Keratinocyte (primary cell): ENCODE measurements at regions not wholly inside any gene's neighbourhood (a gene's known extent, or its start where the extent isn't known, plus 50 kb on each side); places are given as distances from the start of the nearest gene placed in this dataset.

Source experiments
- DNase-seq: peaks from one replicate; pipeline ENCODE4 v3.0.0-alpha.2; 2011; ENCODE audit warnings: low read depth, missing footprints, low spot score
- FAIRE-seq: peaks from 2 replicates; lab custom pipeline; 2011; peaks lifted over from hg19 to GRCh38; lab: Jason Lieb, UNC
- H2AFZ ChIP-seq: 2 replicates; pipeline ENCODE4 v1.6.0; 2012; ENCODE audit warnings: low read length, control low read depth, inconsistent platforms; ENCODE audit not compliant: control insufficient read depth
- H3K27ac ChIP-seq: 2 replicates; pipeline ENCODE4 v1.5.1; 2011; ENCODE audit warnings: low read length; ENCODE audit not compliant: control insufficient read depth, insufficient read depth
- H3K27me3 ChIP-seq: 3 replicates; pipeline ENCODE4 v1.6.0; 2011; ENCODE audit warnings: low read length; ENCODE audit not compliant: control insufficient read depth, insufficient read depth; ENCODE audit errors: extremely low read depth
- H3K36me3 ChIP-seq, 2 experiments: 2 replicates in 1 of 2; 3 replicates in 1 of 2; pipeline ENCODE4 v1.5.1; 2011; ENCODE audit warnings: low read length in 2 of 2, mild to moderate bottlenecking in 1 of 2; ENCODE audit not compliant: control insufficient read depth in 2 of 2, insufficient read depth in 2 of 2; ENCODE audit errors: extremely low read depth in 1 of 2
- H3K4me1 ChIP-seq: 3 replicates; pipeline ENCODE4 v1.5.1; 2011; ENCODE audit warnings: low read length; ENCODE audit not compliant: control insufficient read depth, insufficient read depth; ENCODE audit errors: extremely low read depth
- H3K4me2 ChIP-seq: 3 replicates; pipeline ENCODE4 v1.6.0; 2011; ENCODE audit warnings: low read depth, low read length; ENCODE audit not compliant: control insufficient read depth, insufficient read depth; ENCODE audit errors: extremely low read depth
- H3K4me3 ChIP-seq, 3 experiments: fragments of 200-600 bp in 1 of 3; sonication (generic) in 1 of 3; 2 replicates in 2 of 3; 3 replicates in 1 of 3; pipeline ENCODE4 v1.5.1; 2011 to 2016; ENCODE audit warnings: low read length in 3 of 3, mild to moderate bottlenecking in 3 of 3, control low read depth in 2 of 3, inconsistent platforms in 1 of 3, low read depth in 1 of 3, mixed read lengths in 1 of 3, mixed run types in 1 of 3, moderate library complexity in 1 of 3; ENCODE audit not compliant: control insufficient read depth in 2 of 3, insufficient read depth in 2 of 3; ENCODE audit errors: extremely low read depth in 1 of 3
- H3K79me2 ChIP-seq: 2 replicates; pipeline ENCODE4 v1.6.0; 2012; ENCODE audit warnings: low read length; ENCODE audit not compliant: control insufficient read depth, insufficient read depth
- H3K9ac ChIP-seq: 3 replicates; pipeline ENCODE4 v1.6.0; 2011; ENCODE audit warnings: low read length; ENCODE audit not compliant: control insufficient read depth, insufficient read depth; ENCODE audit errors: extremely low read depth
- H3K9me1 ChIP-seq: 3 replicates; pipeline ENCODE4 v1.6.0; 2011; ENCODE audit warnings: low read length; ENCODE audit not compliant: control insufficient read depth, insufficient read depth; ENCODE audit errors: extremely low read depth
- H3K9me3 ChIP-seq: 2 replicates; pipeline ENCODE4 v1.5.1; 2012; ENCODE audit warnings: low read depth, low read length; ENCODE audit not compliant: control insufficient read depth
- H4K20me1 ChIP-seq: 3 replicates; pipeline ENCODE4 v1.6.0; 2011; ENCODE audit warnings: low read length; ENCODE audit not compliant: control insufficient read depth, insufficient read depth; ENCODE audit errors: extremely low read depth
- CTCF ChIP-seq, 3 experiments: IDR thresholded peaks in 1 of 3; conservative IDR thresholded peaks in 1 of 3; optimal IDR thresholded peaks in 1 of 3; 2 replicates in 2 of 3; 3 replicates in 1 of 3; pipeline versions ENCODE3 to v1.5.1; 2011; ENCODE audit warnings: low read length in 3 of 3, mild to moderate bottlenecking in 3 of 3, moderate library complexity in 2 of 3, control low read depth in 1 of 3, inconsistent platforms in 1 of 3; ENCODE audit not compliant: insufficient read depth in 2 of 3; ENCODE audit errors: extremely low read depth in 1 of 3
- EZH2 ChIP-seq: IDR thresholded peaks from one replicate; pipeline ENCODE4 v1.6.1; 2012; ENCODE audit warnings: inconsistent platforms, mild to moderate bottlenecking, low read length, moderate library complexity
- dilution Hi-C: fragments of 300-500 bp; cut with MboI; formaldehyde crosslinking; loops from one replicate; pipeline ENCODE4 v1.7.0; 2020; ENCODE audit warnings: low sequenced_read_pairs; ENCODE audit not compliant: extremely low pct_ligation_motif_present

- no peak overlapping the region for H3K9ac ChIP-seq
- H3K9me3 ChIP-seq, result no peaks in the 10 kb centered on the region
- H4K20me1 ChIP-seq, result no peaks in the 10 kb centered on the region
- no peaks in the 10 kb centered on the region for H3K4me1 ChIP-seq
- FAIRE-seq (no peak), DNase-seq (no peak)
- no peak overlapping the region for H3K4me3 ChIP-seq
- H2AFZ ChIP-seq, result no peak overlapping the region
- no peak overlapping the region for H3K27ac ChIP-seq
- H3K9me1 ChIP-seq, result no peaks in the 10 kb centered on the region
- no peak overlapping the region for H3K4me2 ChIP-seq
- H3K36me3 ChIP-seq, result no peaks in the 10 kb centered on the region
- H3K79me2 ChIP-seq, result no peaks in the 10 kb centered on the region
- H3K27me3 ChIP-seq, result no peaks in the 10 kb centered on the region
- TF ChIP-seq EZH2, result no peak
- dilution Hi-C loops, result no loop called here
Measured at GRCh38 chr16:59319871-59320270, 585.8 kb upstream of the GOT2 start.

GRCh38 chr16:59305850-59306249 is 571.7 kb upstream of the GOT2 start:
- H4K20me1 ChIP-seq, result no peaks in the 10 kb centered on the region
- dilution Hi-C loops, result no loop called here
- FAIRE-seq (no peak), DNase-seq (no peak)
- H3K9me1 ChIP-seq, result no peaks in the 10 kb centered on the region
- peaks cover 2% of the 10 kb centered on the region for H3K9me3 ChIP-seq
- H3K9ac ChIP-seq, result no peak overlapping the region
- no peaks in the 10 kb centered on the region for H3K4me1 ChIP-seq
- no peak overlapping the region for H3K4me3 ChIP-seq
- no peak overlapping the region for H3K4me2 ChIP-seq
- H3K27ac ChIP-seq, result no peak overlapping the region
- no peaks in the 10 kb centered on the region for H3K79me2 ChIP-seq
- no peak for TF ChIP-seq EZH2
- no peak for TF ChIP-seq CTCF (optimal IDR thresholded peaks at IDR 0.05 in 1 of 3, IDR thresholded peaks at IDR 0.05 in 1 of 3, conservative IDR thresholded peaks at IDR 0.05 in 1 of 3; ENCODE audit: extremely low read depth in 1 of 3, insufficient read depth in 2 of 3, low read length in 3 of 3)
- H3K36me3 ChIP-seq, result no peaks in the 10 kb centered on the region
- no peaks in the 10 kb centered on the region for H3K27me3 ChIP-seq
- H2AFZ ChIP-seq, result no peak overlapping the region

GRCh38 chr16:59296888-59297287 is 562.8 kb upstream of the GOT2 start:
- Histone ChIP-seq H3K9me3 (peaks cover 2% of the 10 kb centered on the region), H3K79me2 (no peaks in the 10 kb centered on the region), H3K36me3 (no peaks in the 10 kb centered on the region), H3K4me2 (no peak overlapping the region), H3K27ac (no peak overlapping the region), H3K4me1 (no peaks in the 10 kb centered on the region), H3K27me3 (no peaks in the 10 kb centered on the region), H3K4me3 (no peak overlapping the region), H3K9me1 (no peaks in the 10 kb centered on the region), H3K9ac (no peak overlapping the region), H2AFZ (no peak overlapping the region), H4K20me1 (no peaks in the 10 kb centered on the region)
- dilution Hi-C loops, result no loop called here
- TF ChIP-seq CTCF (optimal IDR thresholded peaks at IDR 0.05 in 1 of 3, IDR thresholded peaks at IDR 0.05 in 1 of 3, conservative IDR thresholded peaks at IDR 0.05 in 1 of 3; ENCODE audit: extremely low read depth in 1 of 3, insufficient read depth in 2 of 3, low read length in 3 of 3), result no peak
- FAIRE-seq, result no peak
- DNase-seq, result no peak
